ENCODE measurements at regions not wholly inside any gene's neighbourhood (a gene's known extent, or its start where the extent isn't known, plus 50 kb on each side); places are given as distances from the start of the nearest gene placed in this dataset.

DNA sequence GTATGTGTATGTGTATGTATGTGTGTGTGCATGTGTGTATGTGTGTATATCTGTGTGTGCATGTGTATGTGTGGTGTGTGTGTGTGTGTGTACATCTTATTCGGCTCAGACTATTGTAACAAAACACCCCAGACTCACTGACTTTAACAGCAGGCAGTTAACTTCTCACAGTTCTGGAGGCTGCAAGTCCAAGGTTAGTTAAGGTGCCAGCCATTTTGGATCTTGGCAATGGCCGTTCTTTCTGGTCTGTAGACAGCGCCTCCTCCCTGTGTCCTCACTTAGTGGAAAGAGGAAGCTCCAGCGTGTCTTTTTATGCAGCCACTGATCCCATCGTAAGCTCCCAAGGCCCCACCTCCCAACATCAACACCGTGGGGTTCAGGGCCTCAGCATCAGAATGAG lies 128.3 kb upstream of the THBS2 start:
- Histone ChIP-seq H3K27me3 (no peaks in the 10 kb centered on the region), H3K36me3 (no peaks in the 10 kb centered on the region), H3K4me3 (no peak overlapping the region), H3K27ac (no peak overlapping the region), H3K9me3 (no peaks in the 10 kb centered on the region), H3K4me1 (ENCODE audit: insufficient read depth) (peaks cover 11% of the 10 kb centered on the region)
- intact Hi-C loops (cut with DNase I), result no loop called here
- TF ChIP-seq POLR2A (IDR thresholded peaks at IDR 0.05) (no peak), EP300 (IDR thresholded peaks at IDR 0.05) (no peak)
- TF ChIP-seq, protein P1, sequence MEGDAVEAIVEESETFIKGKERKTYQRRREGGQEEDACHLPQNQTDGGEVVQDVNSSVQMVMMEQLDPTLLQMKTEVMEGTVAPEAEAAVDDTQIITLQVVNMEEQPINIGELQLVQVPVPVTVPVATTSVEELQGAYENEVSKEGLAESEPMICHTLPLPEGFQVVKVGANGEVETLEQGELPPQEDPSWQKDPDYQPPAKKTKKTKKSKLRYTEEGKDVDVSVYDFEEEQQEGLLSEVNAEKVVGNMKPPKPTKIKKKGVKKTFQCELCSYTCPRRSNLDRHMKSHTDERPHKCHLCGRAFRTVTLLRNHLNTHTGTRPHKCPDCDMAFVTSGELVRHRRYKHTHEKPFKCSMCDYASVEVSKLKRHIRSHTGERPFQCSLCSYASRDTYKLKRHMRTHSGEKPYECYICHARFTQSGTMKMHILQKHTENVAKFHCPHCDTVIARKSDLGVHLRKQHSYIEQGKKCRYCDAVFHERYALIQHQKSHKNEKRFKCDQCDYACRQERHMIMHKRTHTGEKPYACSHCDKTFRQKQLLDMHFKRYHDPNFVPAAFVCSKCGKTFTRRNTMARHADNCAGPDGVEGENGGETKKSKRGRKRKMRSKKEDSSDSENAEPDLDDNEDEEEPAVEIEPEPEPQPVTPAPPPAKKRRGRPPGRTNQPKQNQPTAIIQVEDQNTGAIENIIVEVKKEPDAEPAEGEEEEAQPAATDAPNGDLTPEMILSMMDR (IDR thresholded peaks at IDR 0.05), result no peak
- 54 to 62% (median 62%) methylated on average over 6 of the region's 6 CpGs for WGBS, 3 donors
- DNase-seq, result no peak

DNA sequence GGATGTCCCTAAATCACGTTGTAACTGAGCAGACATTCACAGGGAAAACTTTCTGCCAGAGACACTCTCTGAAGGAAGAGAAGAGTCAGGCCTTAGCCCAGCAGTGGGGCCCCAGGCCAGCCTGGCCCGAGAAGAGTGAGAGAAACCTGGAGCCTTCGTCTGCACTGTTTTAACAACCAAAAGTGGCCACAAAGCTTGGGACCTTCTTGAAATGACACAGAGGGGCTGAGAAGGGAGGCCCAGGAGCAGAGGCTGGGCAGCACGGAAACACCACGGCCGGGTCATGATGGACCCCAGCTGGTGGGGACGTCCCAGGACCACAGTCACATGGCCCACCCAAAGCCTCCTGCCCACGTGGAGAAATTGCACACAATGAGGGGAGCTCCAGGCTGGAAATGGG lies 126.8 kb upstream of the THBS2 start:
- TF ChIP-seq POLR2A (IDR thresholded peaks at IDR 0.05), result no peak
- TF ChIP-seq EP300 (IDR thresholded peaks at IDR 0.05), result no peak
- TF ChIP-seq, protein P1 (IDR thresholded peaks at IDR 0.05), result no peak
- no peaks in the 10 kb centered on the region for H3K9me3 ChIP-seq
- no peaks in the 10 kb centered on the region for H3K36me3 ChIP-seq
- peaks cover 7% of the 10 kb centered on the region for H3K4me1 ChIP-seq (ENCODE audit: insufficient read depth)
- DNase-seq, result no peak
- H3K27ac ChIP-seq, result no peak overlapping the region
- H3K4me3 ChIP-seq, result no peak overlapping the region
- no peaks in the 10 kb centered on the region for H3K27me3 ChIP-seq
- 70 to 74% (median 71%) methylated on average over 8 of the region's 8 CpGs for WGBS, 3 donors
- intact Hi-C loops (cut with DNase I), result no loop called here

DNA sequence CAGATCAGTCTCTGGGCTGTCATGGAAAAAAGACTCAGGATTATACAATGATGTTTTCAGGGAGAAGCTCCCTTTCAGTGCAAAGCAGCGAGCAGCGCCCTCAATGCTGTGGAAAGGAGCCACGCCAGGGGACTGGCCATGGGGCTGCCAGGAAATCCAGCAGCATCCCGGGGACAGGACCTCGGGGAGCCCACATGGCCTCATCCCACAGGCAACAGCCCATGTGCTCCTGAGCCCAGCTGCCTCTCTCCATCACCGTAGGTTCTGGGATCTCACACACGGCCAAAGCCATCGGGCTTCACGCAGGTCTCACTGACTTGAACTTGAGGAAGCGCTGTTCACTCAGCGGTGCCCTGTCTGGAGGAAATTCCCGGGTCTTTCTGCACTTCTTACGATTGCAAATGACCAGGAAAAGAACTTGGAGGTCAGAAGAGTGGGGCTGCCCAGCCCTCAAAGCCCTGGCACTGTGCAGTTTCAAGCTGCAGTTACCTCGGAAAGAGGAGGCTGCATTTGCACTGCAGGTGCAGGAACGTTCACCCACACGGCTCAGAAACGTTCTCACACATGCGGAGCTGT lies 125.9 kb upstream of the THBS2 start:
- Histone ChIP-seq H3K36me3 (no peaks in the 10 kb centered on the region), H3K27ac (no peak overlapping the region), H3K4me3 (no peak overlapping the region), H3K9me3 (no peaks in the 10 kb centered on the region), H3K27me3 (no peaks in the 10 kb centered on the region), H3K4me1 (ENCODE audit: insufficient read depth) (peaks cover 3% of the 10 kb centered on the region)
- TF ChIP-seq EP300 (IDR thresholded peaks at IDR 0.05), result no peak
- TF ChIP-seq, protein P1 (IDR thresholded peaks at IDR 0.05), result no peak
- no peak for TF ChIP-seq POLR2A (IDR thresholded peaks at IDR 0.05)
- 91 to 92% (median 92%) methylated on average over 18 of the region's 18 CpGs for WGBS, 3 donors
- no peak for DNase-seq
- intact Hi-C loops (cut with DNase I), result no loop called here

DNA sequence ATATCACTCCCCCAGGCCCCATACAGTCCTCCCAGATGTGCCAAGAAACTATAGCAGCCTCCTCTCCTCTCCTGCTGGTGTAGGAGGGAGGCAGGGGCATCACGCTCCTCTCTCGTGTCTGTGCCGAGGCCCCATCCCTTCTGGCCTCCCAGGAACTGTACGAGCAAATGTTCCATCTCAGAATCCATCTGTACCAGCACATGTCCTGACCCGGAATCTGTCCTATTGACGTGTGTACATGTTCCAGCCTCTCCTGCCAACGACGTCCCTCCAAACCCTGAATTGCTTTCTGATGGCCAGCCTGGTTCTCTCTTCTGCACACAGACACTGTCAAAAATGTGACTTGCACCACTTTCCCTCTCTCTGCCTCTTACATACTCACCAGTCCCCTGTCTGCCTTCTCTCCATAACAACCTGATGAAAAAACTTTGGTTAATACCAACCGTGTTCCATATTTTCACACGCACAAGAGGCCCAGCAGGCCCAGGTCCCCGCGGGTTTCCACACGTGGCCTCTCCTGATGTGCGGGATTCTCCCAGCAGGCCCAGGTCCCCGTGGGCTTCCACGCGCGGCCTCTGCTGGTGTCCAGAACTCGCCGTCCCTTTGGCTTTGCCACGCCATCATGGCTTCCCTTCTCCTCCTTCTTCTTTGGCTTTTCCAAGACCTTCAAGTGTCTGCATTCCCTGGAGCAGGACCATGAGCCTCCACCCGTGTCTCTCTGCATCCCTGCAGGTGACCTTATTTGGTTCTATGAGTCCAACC lies 125.2 kb upstream of the THBS2 start:
- H3K4me3 ChIP-seq, result no peak overlapping the region
- peaks cover 3% of the 10 kb centered on the region for H3K4me1 ChIP-seq (ENCODE audit: insufficient read depth)
- 92 to 95% (median 95%) methylated on average over 22 of the region's 22 CpGs for WGBS, 3 donors
- H3K27ac ChIP-seq, result no peak overlapping the region
- DNase-seq, result no peak
- no peaks in the 10 kb centered on the region for H3K9me3 ChIP-seq
- TF ChIP-seq POLR2A (IDR thresholded peaks at IDR 0.05) (no peak), EP300 (IDR thresholded peaks at IDR 0.05) (no peak)
- TF ChIP-seq, protein P1 (IDR thresholded peaks at IDR 0.05), result no peak
- intact Hi-C loops (cut with DNase I), result no loop called here
- H3K27me3 ChIP-seq, result no peaks in the 10 kb centered on the region
- no peaks in the 10 kb centered on the region for H3K36me3 ChIP-seq
